ENCODE measurements at regions not wholly inside any gene's neighbourhood (a gene's known extent, or its start where the extent isn't known, plus 50 kb on each side); places are given as distances from the start of the nearest gene placed in this dataset.

DNA sequence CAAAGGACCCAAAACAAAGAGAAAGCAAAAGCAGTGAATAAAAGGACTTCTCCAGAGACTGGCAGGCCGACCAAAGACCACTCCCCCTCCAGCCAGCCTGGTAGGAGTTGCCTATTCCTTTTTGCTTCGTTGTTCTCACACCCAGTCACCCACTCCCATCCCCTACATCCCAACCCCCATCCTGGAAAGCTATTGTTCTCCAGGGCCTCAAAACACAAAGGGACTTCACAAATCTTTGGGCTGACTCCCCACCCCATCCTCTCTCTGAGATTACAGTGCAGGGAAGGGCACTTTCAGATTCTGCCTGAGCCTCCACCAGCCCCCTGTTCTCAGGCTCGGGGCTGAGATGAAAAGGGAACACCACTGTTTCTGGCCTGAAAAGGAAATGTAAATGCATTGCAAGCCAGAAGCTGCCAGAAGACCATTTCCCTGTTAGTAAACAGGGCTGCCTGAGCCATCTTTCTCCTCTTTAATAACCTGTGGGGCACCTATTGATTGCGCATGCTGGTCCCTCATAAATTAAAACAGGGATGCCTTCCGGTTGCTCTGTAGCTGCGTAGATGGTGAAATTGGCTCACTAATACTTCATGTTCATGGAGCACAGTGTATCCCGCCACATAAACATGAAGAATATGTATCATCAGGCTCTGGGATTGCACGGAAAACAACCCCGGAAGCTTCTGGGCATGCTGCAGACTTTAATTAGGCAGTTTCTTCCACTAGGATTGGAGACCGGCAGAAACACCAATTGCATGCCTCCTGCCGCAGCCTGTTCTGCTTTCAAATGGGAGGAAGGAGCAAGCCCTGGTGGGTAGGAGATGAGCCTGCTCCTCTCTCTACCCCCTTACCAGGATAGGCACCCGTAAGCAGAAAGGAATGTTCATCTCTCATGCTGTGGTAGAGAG, 130.3 kb upstream of the FUT8 start:
- no peak for DNase-seq (ENCODE audit: low read depth)

DNA sequence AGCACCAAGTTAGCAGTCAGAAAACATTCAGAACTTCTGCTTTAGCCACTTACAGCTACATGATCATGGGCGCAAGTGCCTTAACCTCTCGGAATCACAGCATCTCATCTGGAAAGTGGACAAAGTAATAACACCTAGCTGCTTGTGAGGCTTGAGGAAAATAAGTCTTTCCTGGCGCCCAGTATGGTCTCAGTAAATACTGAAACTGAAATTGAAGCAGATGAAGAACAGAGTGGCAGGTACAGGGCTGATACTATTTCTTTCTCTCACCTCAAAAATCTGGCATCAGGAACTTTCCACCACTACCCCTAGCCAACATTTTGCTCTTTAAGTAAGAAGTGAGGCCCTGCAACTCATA, 129.7 kb upstream of the FUT8 start:
- no peak for DNase-seq (ENCODE audit: low read depth)

DNA sequence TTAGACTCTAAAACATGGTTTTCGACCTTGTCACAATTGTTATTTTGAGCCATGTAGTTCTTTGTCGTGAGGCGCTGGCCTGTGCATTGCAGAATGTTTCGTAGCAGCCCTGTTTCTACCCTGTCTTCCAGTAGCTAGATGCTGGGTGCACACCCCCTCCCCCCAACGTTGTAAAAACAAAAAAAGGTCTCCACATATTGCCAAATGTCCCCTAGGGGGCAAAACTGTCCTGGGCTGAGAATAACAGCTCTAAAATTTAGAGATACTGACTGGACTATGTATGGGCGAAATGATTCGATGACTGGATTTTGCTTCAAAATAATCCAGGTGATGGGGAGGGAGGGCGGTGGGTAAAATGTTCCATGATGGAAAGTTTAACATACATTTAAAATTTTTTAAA, 126.1 kb upstream of the FUT8 start:
- DNase-seq (ENCODE audit: low read depth): no peak

DNA sequence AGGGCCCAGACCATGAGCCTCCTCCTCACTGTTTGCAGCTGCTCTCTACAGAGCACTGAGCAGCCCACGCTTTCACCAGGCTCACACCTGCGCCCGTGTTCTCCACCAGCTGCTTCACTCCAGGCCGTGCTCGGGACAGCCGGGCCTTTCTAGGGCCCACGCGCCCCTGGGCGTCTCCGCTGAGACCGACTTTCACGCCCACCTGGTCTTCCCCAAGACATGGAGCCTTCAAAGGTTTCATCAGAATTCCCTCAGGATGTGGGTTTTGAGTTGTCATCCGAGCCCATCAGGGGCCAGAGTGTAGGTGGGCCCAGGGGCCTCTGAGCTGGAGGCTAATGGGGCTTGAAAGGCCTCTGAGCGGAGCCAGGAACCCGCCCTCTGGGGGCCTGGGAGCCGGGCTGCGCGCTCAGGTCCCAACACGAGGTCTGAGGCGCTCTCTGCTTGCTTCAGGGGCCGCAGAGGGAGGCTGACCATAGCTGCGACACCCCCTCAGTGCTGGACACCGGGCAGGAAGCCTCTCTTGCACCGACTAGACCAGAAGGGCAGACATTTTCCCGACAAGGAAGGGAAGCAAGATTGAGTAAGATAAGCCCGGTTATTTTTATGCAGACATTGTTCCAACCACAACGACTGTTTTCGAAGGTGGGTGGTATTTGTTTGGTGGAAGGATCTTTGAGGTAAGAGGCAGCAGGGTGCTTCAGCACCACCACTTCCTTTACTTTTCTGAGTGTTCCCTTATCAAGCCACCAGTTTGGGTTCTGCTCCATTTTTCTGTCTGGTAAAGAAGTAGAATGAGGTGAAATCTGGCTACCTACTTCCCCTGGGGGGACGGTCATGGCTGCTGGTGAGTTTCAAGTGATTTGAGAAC, 125.0 kb upstream of the FUT8 start:
- peak; percentile 26 for DNase-seq (ENCODE audit: low read depth)

DNA sequence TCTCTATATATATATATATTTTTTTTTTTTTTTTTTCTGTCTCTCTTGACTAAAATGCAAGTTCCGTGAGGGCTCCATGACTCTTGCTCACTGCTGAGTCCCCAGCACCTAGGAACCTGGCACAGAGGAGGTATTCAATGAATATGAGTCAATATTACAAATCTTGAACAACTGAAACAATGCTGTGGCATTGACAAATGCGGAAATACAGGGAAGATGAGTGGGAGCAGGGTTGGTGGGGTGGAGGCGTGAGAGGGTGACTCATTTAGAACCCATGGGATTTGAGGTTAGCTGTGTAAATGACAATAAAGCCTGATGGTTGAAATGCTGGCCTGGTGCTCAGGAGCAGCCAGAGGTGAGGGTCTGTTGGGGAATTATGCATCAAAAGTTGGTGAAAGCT, 121.7 kb upstream of the FUT8 start:
- DNase-seq (ENCODE audit: low read depth): no peak

DNA sequence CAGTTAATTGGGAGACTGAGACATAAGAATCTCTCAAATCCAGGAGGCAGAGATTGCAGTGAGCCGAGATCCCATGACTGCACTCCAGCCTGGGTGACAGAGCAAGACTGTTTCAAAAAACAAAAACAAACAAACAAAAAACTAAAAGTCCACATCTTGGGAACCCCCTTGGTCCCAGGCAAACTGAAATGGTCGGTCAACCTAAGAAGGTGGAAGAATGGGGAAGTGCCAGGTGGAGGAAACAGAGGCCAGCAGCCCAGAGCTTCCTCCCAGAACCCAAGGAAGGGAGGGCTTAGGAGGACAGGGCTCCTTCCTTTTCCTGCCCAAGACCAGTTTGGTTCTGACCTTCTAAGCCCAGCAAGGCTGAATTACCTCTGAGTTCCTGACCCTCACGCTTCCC, 121.0 kb upstream of the FUT8 start:
- no peak for DNase-seq (ENCODE audit: low read depth)

DNA sequence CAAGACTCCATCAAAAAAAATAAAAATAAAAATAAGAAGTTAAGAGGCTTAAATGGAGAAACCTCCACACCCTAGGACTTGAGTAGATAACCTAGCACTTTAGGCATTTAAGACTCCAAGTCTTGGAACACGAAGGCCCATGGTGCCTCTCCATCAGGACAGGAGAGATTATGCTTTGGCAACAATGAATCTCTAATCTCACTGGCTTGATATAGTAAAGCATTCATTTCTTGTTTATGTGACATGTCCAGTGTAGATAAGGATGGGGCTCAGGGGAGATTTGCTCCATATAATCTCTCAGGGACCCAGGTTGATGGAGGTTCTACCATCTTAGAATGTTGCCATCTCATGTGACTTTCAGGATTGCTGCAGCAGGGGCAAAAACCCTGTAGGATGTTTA, 117.7 kb upstream of the FUT8 start:
- no peak for DNase-seq (ENCODE audit: low read depth)

DNA sequence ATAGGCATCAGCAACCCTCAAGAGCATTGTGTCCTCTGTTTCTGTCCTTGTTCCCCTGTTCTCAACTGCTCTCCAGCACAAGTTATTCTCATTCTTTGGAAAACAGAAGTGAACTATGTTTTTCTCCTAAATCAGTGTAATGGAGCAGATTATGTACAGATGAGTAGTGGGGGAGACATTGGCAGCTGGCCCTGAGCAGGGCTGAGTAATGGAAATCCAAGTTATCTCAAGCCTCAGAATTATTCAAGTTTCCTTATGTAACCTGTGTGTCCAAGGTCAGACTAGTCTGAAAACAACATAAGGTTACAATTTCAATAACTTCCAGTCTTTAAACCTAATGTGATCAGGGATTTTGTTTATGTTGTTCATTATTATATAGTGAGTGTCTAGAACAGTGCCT, 116.1 kb upstream of the FUT8 start:
- no peak for DNase-seq (ENCODE audit: low read depth)

DNA sequence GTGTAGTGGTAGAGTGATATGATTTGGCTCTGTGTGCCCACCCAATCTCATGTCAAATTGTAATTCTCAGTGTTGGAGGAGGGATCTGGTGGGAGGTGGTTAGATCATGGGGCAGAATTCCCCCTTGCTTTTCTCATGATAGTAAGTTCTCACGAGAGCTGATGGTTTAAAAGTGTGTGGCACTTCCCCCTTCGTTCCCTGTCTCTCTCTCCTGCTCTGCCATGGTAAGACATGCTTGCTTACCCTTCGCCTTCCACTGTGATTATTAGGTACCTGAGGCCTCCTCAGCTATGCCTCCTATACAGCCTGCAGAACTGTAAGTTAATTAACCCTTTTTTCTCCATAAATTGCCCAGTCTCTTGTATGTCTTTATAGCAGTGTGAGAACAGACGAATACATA, 115.7 kb upstream of the FUT8 start:
- DNase-seq (ENCODE audit: low read depth): no peak

DNA sequence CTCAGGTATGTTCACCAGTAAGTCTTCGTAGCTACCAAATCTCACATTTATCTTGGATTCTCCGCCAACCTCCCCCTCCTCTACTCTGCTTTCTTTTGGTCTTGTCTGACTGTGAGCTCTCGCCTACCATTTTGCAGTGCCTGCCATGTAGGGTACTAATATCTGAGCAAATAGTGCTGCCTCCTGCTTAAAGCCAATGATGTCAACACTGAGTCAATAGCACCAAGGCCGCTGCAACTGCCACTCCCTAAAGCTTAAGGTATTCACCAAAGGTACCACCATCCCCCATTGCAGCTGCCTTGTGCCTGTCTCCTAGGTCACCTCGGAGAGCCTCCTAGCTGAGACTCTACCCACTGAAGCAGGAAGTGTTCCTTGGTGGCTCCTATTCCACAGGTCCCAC, 114.8 kb upstream of the FUT8 start:
- DNase-seq (ENCODE audit: low read depth): no peak

DNA sequence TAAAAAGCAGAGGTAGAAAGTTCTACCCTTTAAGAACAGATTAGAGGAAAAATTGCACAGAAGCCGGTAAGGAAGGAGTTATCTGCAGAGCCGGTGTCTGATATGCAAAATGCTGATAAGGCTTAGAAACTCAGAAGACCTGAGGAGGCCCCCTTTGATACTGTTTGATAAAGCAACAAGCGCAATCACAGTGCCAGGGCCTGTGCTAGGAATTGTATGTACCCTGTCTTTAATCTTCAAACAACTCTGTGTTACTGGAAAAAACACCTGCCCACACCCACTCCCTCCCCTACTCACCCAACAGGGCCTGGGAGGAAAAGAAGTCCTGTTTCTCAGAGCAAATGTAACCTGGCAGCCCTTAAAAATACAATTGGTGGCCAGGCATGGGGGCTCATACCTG, 112.7 kb upstream of the FUT8 start:
- no peak for DNase-seq (ENCODE audit: low read depth)

DNA sequence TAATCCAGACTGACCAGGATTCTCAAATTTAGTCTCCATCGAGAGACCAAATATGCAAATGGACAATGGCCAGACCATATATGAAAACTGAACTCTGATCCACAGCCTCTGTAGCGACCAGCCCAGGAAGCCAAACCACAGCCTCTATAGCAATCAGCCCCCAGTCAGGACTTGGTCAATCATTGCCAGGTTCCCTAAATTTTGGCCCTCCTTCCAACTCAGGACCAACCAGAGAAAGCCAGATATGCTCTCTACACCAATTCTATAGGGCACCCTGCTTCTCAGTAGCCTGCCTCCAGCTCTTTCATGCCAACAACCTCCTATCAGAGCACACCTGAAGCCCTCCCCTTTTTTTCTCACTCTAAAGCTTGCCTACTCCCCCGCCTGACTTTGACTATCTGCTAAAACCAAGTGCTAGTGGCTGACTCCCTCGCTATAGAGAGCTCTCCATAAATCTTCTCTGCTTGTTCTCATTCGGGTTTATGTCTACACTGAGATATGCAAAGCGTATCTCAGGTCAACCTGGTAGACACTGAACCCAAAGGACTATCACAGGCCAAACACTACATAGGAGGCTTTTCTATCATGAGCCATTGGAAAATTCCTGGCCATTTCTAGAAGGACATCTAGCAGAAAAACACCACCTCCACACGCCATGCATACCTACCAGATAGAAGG, 110.5 kb upstream of the FUT8 start:
- DNase-seq (ENCODE audit: low read depth): no peak

DNA sequence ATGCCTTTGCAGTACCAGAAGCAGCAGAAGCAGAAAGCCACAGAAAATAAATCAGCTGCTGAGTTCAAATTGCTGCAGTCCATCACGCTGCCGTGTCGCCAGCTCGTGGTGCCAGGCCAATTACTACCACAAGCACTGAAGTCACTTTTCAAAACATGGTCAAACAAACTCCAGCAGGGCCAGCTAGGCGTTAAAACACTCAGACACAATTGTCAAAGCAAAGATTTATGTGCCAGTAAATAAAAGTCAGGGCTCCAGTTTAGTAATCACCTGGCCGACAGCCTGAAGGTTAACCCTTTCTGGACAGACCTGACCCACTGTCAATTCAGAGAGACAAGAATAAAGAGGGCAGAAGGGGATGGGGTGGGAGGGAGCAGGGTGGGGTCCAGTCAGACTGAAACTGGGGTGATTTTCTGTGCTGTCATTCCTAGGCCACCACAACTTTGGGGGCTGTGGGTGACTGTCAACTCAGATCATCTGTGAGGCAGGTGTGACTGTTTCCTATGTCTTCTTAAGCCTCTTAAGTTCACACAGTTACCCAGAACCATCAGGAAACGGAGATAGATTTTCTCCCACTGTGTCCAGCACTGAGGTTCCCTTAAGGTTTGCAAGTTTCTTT, 109.8 kb upstream of the FUT8 start:
- no peak for DNase-seq (ENCODE audit: low read depth)

DNA sequence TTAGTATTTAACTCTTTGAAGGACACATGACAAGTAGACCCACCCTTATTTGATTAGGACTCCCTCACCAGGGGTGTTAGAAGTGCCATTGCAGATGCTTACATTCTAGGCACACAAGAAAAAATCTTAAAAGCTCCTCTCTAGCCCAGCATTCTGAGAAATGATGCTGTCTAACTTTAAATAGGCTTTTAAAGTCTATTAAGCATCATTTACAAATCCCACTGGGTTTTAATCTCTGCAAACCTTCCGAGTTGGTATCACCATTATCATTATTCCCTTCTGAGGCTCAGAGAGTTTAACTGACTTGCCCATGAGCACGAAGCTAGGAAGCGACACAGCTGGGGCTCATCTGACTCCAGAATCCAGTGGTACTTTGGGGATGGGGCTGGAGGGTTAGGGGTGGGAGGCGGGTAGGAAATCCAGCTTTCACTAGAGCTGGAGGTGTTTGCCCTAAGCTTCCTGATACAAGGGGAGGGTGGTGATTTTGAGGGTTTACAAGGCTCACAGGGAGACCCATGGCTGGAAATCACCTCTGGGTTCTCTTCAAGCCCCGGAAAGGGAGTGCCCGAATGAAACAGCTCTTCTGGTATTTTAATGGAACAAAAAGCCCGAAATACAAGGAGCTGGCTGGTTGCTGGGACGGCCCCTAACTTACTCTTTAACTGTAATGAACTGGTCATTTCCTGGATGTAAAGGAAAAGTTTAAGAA, 109.2 kb upstream of the FUT8 start:
- DNase-seq (ENCODE audit: low read depth): no peak

DNA sequence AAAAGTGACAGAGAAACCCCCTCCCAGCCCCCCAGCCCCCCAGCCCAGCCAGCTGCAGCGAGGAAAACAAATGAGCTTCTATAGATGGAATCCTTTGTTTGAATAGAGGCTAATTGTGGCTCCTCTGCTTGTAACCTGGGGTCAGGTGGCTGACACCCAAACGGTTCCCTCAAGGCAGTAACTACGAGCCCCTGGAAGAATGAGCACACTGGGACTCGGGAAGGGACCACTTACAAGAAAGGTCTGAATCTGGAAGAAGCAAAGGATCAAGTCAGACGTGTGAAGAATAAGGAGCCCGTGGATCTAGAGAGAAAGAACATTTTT, 108.7 kb upstream of the FUT8 start:
- DNase-seq (ENCODE audit: low read depth): no peak

DNA sequence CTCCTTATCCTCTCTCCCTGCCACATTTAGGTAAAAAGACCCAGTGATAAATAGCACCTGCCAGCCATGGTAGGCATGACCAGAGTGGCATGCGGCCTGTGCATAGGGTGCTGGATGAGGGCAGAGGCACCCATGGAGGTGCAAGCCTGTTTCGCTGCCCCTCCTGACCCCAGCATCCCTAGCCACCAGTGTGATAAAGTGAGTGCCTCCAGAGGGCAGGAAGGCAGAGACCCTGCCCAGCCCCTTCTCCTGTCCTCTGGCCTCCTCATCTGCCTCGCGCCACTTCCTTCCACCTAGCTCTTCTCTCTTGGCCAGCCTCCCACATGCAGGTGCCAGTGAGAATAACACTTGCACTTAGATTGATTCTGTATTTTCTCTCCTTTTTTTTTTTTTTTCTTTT, 108.3 kb upstream of the FUT8 start:
- no peak for DNase-seq (ENCODE audit: low read depth)

DNA sequence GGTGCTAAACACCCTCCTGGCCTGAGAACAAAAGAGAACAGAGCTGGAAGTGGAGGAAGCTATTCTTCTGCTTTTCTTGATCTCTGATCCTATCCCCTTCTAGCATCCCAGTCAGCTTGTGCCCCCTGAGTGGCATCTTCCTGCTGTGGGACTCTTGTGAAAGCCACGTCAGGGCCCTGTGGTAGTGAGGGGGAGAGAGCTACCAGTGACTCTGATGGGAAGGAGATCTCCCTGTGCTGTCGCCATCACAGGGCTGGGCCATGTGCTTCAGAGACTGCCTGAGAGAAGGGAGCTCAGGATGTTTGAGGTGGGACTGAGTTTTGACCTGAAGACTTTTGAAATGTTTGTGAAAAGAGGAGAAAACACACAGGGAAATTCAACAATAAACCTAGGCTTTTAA, 107.6 kb upstream of the FUT8 start:
- no peak for DNase-seq (ENCODE audit: low read depth)

DNA sequence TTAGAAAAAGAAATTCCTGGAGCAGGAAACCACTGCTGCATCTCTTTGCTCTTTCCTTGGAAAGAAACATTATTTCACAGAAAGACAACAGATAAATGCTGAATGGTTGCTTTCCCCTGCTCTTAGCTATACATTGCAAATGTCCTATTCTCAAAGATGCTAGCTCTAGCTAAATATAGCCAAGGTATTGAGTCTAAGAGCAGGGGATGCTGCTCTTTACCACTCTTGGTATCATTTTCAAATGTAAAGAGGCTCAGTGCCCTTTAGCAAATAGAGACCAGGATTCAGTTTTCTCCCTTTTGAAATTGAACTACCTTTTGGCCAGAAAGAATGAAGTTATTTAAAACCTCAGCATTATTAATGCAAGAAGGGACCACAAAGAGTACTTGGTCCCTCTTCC, 104.0 kb upstream of the FUT8 start:
- DNase-seq (ENCODE audit: low read depth): no peak

DNA sequence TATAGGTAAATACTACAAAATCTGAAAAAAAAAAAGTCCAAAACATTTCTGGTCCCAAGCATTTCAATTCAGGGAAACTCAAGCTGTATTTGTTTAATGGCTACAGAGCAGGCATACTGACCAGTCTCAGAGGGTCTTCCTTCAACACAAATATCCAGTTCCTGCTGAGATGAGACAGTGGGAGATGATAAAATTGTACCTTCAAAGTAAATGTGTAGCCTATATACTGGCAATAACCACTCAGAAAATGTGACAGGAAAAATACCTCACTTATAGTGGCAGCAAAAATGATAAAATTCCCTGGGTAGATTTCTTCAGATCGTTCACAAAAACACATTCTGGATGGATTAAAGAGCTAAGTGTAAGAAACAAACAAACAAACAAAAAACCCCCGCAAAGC, 102.0 kb upstream of the FUT8 start:
- no peak for DNase-seq (ENCODE audit: low read depth)

DNA sequence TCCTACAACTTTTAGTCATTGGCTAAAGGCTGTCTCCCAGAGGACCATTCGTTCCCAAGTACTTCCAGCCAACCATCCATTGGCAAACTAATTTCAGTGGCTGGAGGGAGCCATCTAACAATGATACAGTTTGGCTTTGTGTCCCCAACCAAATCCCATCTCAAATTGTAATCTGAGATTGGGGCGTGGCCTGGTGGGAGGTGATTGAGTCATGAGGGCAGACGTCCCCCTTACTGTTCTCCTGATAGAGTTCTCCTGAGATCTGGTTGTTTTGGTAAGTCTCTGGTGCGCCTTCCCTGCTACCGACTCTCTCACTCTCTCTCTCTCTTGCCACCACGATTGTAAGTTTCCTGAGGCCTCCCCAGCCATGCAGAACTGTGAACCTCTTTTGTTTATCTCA, 99.7 kb upstream of the FUT8 start:
- DNase-seq (ENCODE audit: low read depth): no peak

DNA sequence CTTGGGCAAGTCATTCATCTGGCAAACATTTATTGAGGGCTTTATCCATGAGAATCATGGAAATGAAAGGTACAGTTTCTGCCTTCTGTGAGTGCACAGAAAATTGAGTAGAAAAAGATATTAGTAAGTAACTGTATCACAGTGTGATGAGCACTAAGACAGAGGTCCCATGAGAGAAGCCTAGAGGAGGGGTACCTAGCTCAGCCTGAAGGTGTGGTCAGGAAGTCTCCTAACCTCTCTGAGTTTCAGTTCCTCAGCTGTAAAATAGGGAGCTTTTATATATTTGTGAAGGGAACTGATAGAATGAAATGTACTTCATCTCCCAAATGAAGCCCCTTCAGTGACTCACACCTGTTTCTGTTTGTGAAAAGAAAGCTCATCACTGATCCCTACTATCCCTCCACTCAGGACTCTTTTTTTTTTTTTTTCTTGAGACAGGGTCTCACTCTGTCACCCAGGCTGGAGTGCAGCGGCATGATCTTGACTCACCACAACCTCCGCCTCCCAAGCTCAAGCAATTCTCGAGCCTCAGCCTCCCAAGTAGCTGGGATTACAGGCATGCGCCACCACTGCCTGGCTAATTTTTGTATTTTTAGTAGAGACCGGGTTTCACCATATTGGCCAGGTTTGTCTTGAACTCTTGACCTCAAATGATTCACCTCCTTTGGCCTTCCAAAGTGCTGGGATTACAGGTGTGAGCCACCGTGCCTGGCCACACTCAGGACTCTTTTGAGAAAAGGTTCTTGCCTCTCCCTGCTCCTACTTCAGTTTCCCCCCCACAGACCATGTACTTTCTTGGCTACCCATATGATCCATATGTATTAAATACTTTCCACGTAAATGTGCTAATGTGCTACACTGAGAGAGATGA, 93.7 kb upstream of the FUT8 start:
- DNase-seq (ENCODE audit: low read depth): no peak

All from activated T-helper 9 cell treated with anti-CD3 and anti-CD28 coated beads, Interleukin-2, amount 50 U/mL, for 16 hours (primary cell).